DND-41 (cell line): ENCODE measurements at regions not wholly inside any gene's neighbourhood (a gene's known extent, or its start where the extent isn't known, plus 50 kb on each side); places are given as distances from the start of the nearest gene placed in this dataset.

ENCODE experiments used
- CTCF ChIP-seq: IDR thresholded peaks from 2 replicates; pipeline ENCODE4 v1.5.1; 2012; ENCODE audit warnings: borderline replicate concordance, low read length, moderate library complexity, mild to moderate bottlenecking; ENCODE audit not compliant: poor library complexity, severe bottlenecking; ENCODE audit errors: extremely low read depth
- EZH2 ChIP-seq: IDR thresholded peaks from 3 replicates; pipeline ENCODE4 v1.6.1; 2012; ENCODE audit warnings: borderline replicate concordance, low read depth, mild to moderate bottlenecking, moderate library complexity, low read length, inconsistent platforms; ENCODE audit not compliant: severe bottlenecking

DNA sequence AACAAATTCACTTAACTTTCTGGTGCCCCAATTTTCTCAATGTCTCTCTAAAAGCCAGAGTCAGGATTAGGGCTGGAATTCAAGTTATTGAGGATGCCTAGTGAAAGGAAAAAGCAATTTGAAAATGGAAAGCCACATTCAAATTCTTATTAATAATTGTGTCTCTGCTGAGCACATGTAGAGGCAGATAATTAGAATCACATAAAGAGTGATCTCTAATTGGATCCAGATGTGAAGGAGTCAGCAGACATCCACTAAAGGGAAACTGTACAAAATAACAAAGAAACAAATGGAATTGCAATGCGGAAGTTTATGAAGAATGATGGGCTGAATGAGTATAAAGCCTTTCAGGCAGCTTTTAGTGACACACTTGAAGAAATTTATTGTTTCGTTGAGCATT lies 482.6 kb downstream of the TTLL7 start:
- no peak for TF ChIP-seq CTCF
- no peak for TF ChIP-seq EZH2
